Left renal cortex interstitium (tissue), 4 donors: ENCODE measurements at regions not wholly inside any gene's neighbourhood (a gene's known extent, or its start where the extent isn't known, plus 50 kb on each side); places are given as distances from the start of the nearest gene placed in this dataset.

Experiments
- DNase-seq, 4 donors: peaks; one replicate each; pipeline ENCODE4 v3.0.0-alpha.2; 2013; ENCODE audit warnings: low read depth in 4 of 4, low spot score in 2 of 4, missing footprints in 1 of 4

DNA sequence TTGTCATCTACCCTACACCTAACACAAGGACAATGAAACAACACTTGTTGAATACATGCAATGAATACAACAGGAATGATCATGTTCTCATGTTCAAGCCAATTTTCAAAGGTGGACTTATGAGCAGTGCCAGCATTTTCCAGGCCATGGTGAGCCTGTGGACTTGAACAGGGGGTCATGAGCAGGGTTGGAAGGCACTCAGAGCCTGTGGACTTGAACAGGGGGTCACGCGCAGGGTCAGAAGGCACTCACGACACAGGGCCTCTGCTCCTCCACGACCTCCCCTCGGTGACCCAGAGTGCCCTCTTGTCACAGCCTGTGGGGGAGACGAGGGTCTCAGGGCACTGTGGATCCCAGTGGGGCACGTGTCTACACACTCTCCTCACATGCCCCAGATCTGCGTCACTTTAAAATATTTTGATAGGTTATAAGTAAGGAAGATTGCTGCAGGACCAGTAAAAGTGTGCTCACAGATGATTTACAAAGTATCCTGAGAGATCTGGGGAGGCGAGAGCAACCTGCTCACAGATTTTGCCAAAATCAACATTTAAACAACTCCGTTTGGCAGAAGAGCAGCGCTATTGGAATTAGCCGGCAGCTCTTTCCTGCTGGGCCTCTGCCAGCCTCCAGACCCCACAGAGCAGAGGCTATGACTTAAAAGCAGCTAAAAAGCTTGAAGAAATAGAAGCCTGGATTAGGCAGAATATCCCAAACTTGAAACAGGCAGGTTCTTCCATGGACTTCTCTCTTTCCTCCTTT lies 121.9 kb downstream of the TMEM18 start:
- DNase-seq = no peak

DNA sequence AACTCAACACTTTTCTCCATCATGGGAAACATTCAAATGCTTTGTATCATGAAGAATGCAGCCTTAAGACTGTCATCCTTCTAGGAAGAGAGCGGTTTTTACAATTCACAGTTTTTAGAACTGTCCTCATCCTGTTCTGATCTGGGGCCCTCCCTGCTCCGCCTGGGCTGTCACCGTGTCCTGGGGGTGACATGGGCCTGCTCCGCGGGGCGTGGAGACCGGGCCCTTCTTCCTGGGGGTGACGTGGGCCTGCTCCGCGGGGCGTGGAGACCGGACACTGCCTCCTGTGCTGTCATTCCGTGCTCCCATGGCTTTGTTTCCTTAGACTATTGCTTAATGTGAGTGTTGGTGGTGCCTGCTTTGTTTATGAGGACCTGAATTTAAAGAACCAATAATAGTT lies 122.8 kb downstream of the TMEM18 start:
- DNase-seq = no peak

DNA sequence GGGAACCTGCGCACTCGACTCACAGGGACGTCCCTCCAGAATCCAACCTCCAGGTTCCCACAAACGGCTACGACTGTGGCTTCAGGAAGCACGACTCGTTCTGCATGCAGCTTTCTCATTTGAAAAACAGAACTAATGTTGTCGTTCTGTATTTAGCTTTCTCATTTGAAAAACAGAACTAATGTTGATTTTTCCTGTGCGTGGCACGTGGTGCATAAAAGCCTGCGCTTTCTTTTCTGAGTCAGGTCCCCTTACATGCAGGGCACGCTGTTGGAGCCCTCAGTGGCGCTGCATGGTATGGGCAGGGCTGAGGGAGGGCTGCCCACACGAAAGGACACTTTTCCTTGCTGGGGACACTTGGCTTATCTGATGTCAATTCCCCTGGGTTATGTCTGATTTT lies 124.3 kb downstream of the TMEM18 start:
- no peak for DNase-seq

DNA sequence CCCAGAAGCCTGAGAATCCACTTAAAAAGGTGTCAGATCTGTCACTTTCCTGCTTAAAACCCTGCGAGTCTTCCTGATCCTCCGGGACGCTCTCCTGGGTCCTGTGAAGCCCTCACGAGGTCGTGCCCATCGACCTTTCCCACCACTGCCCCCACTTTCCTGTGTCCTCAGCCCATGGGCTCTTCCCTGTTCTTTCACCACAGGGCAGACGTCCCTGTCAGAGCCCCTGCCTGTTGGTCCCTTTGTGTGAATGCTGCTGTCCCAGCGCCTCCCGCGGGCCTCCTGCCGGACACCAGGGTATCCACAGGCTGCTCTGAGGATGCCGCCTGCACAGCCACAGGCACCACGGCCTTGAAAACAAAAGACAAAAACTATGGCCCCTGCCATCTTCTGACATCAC lies 125.6 kb downstream of the TMEM18 start:
- no peak for DNase-seq

DNA sequence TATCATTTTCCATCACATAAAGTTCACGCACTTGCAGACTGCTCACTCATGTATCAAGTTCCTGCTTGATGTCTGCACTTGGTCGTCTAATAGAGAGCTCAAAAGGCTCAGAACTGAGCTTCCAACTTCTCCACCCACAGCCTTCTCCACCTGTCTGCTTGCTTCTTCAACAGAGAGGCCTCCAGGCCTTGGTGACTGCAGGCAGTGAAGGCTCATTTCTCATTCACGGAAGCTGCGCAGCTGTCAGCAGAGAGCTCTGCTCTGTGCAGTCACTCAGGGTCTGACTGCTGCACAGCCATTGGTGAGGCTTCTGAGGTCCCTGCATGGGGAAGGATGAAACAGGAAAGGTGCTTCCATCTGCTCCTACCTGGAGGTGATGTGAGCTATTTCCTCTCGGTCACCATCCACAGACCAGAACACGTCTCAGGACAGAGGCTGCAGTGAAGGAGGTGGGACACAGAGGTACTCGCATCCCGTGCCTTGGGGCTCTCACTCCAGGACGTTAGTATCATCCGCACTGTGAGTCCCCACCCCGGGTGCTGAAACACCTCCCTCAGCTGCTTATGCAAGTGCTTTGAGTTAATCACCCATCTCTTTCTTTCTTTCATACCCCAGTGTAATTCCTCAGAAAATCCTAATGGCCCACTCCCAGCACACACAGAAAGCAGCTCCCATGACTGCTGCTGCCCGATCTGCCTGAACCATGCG lies 126.2 kb downstream of the TMEM18 start:
- no peak for DNase-seq

DNA sequence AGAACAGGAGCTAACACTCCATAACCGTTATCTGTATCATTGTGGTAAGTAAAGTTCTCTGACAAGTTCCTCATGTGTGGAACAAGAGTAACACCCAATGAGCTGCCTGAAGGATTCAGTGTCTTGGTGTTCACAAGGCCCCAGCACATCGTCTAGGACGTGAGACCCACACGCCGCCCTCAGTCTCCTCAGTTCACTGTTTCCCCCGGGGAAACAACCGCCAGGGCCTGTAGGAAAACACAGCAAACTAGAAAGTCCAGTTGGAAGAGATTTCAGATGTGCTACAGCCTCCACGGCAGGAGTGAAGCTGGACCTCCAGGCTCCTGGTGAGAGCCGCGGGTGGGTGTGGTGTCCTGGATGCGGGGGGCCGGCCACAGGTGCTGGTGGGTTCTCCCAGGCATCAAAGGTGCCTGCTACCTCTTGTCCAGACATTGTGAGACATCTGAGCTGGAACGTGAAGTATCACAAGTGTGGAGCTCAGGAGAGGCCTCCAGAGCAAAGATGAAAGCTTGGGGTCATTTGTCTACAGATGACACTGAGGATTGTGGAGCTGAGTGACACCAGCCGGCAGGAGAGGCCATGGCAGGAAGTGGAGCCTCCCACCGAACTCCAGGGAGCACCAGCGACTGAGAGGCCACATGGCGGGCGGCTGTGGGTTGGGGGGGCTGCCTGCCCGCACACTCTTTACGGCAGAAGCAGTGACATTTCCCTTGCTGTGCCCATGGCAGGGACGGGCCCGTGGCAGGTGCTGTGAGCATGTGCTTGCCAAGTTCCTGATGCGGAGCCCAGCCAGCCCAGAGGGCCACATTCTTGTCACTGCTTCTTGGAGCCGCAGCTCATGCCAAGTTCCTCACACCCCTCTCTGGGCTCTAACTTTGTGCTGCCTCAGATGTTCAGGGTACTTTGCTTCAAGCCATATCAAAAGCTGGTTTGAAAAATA lies 131.2 kb downstream of the TMEM18 start:
- DNase-seq = no peak

DNA sequence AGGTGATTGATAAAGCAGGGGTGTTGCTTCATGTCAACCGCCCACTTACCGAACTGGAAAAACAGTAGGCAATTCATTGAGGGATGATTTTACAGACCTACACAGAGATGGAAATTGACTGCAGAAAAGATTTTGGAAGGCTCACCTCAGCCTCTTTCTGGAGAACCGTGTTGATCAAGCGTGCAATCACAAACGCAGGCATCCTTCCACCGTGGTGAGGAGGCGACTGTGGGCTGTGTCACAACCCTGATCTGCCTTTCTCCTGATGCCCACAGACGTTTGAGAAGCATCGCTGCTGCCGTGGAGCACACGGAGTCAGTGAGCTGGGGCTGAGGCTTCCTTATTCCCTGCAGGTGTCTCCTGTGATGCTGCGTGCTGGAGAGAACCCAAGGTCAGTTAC lies 132.0 kb downstream of the TMEM18 start:
- no peak for DNase-seq

DNA sequence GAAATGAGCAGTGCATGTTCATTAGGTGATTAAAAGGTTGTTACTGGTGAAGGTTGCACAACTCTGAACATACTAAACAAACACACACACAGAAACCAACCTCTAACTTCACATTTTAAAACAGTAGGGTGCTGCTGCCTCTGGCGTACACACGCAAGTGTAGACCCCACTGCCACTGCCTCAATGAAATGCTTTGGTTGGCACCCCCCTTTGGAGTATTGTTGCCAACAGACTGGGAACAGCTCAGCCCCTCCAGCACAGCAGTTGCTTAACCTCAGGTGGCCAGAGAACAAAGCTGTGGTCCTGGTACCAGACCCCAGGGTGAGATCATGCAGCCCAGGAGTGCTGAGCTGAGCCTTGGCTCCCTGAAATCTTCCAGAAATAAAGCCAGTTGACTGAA lies 138.6 kb downstream of the TMEM18 start:
- DNase-seq = no peak

DNA sequence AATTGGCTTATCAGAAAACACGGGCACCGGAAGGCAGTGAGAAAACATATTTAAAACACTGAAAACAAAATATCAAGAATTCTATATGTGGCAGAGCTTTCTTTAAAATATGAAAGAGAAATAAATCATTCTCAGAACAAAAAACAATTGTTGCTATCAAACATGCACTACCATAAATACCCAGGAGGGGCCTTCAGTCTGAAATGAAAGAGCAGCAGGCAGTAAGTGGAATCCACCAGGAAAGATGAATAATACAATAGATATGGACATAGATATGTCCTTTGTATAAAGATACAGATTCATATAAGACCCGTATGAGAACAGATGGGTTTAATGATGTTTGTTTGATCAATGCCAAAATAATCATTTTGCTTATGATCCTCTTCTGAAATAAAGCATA lies 142.0 kb downstream of the TMEM18 start:
- DNase-seq = no peak

DNA sequence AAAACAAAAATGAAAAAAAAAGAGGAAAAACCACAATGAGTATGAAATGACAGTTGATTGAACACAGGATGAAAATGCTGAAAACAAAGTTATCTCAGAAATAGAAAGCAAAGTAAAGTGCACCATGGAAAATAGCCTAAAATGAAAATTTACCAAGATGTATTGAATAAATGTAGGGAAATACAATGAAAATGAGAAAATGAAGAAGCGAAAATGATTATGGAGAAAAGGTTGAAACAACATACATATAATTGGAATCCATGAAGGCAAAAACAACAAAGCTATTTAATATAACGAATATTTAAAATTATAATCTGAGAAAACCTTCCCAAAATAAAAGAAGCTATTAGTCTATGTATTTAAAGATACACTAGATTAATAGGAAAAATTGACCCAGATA lies 147.4 kb downstream of the TMEM18 start:
- no peak for DNase-seq

DNA sequence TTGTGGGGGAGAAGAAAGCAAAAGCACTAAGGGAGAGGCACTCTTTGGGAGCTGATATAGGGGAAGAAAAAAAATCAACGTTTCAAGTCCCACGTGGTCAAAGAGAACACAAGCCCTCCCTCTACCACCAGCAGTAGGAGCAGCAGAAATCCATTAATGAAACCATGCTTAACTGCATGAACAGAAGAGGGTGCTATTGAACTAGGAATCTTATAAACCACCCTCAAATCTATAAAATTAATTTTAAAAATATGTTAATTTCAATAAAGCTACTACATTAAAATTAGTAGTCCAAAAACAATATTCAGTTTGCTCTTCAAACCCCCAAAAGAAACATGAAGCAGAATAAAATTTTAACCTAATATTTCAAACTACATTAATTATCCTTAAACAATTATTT lies 147.8 kb downstream of the TMEM18 start:
- no peak for DNase-seq

DNA sequence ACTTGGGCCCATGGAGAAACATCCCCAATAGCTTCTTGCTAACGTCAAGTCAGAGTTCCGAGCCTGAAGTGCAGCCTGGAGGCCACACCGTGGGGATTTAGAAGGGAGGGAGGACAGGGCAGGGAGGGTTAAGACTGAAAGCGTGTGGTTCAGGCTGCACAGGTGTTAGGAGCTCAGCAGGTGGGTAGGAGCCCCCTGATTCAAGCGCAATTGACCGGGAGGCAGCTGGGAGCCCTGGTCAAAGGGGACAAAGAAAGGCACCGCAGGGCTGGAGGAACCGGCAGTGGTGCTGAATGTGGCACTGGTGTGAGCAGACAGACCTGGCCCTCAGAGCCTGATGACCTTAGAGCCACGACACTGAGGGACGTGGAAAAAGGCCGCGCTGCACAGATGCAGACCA lies 149.6 kb downstream of the TMEM18 start:
- no peak for DNase-seq

DNA sequence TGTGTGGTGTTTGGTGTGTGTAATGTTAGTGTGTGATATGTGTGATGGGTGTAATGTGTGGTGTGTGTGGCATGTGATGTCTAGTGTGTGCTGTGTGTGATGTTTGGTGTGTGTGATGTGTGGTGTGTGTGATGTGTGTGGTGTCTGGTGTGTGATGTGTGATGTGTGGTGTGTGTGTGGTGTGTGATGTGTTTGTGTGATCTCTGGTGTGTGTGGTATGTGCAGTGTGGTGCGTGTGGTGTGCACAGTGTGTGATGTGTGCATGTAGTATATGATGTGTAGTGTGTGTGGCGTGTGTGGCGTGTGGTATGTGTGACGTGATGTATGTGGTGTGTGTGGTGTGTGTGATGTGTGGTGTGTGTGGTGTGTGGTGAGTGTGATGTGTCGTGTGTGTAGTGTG lies 150.3 kb downstream of the TMEM18 start:
- DNase-seq = no peak

DNA sequence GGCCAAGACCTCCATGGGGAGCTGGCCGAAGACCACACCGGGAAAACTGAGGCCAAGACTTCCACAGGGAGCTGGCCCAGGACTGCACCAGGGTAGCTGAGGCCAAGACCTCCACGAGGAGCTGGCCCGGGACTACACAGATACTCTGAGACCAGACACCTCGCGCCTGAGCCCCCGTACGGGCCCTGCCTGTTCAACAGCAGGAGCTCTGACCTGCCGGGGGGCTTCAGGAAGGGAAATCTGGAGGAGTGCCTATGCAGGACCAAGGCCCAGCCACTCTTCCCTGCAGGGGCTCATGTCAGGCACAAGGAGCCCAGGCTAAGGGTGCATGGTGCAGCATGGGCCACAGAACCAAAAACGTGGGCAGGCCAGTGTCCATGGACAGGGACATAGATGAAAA lies 151.6 kb downstream of the TMEM18 start:
- DNase-seq = no peak

DNA sequence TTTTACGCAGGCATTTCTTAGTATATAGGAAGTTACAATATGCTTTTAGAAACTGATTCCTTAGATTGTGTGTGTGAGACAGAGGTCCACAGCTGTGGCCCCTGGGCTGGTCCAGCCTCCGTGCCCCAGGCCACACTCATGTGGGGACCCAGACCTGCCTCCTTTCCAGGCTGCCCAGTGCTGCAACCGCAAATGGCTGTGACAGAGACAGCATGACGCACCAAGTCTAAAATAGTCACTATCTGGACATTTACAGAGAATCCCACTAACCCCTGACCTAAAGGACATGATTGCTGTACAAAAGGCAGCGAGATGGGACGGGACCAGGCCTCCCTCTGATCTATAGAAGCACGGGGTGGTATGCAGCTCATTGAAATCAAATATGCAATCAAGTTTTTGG lies 152.2 kb downstream of the TMEM18 start:
- DNase-seq = no peak

DNA sequence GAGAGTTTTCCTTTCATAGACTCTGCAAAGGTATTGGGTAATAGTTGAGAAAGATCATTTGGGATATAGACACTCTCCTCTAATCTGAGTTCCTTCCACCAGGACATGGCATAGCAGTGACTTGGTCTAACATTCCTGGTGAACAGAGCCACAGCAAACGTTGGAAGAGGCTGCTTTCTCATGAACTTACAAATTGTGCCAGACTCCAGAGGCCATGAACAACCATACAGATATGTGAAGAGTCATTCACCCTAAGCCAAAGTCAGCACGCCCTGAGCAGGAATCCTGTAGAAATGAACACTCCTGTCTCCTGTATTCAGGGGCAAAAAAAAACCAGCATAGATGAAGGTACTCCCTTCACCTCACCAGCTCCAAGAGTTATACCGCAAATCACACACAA lies 152.8 kb downstream of the TMEM18 start:
- no peak for DNase-seq

DNA sequence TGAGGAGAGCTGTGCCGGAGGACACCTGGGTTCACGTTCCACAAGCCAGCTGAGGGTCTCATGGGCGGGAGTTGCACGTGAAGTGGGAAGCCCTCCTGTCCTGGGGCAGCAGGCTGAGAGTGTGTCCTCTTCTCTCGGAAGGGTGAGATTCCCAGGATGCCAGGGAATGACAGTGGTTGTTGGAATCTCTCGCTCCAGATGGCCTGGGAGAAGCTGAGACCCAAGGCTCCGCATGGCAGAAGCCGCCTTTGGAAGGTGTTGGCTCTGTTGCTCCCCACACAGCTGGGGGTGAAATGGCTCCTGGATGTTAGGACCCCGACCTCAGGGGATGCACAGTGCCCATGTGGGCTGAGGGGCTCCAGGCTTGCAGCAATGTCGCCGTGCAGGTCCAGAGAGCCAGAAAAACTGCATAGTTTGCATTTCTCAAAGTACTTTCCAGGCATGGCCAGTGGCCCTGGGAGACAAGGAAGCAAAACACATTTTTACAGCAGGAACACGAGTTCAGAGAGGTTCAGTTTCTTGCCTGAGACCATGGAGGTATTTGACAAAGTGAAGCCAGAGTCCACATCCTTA lies 153.4 kb downstream of the TMEM18 start:
- DNase-seq = no peak

DNA sequence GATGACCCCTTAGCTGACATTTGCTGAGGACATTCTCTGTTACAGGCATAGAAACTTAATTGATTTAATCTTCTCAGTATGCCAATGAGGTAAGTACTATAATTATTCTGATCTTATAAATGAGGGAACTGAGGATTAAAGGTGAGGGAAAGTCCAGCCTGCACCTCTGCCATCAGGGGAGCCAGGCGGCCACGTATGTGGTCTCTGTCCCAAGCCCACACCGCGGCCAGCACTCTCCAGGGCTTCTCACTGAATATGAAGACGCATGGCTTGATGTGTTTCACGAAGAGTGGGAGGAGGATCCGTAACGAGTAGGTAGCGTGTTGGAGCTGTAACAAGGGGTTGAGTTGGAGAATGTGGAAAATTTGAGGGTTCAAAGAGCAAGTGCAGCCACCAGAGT lies 154.4 kb downstream of the TMEM18 start:
- DNase-seq = no peak

DNA sequence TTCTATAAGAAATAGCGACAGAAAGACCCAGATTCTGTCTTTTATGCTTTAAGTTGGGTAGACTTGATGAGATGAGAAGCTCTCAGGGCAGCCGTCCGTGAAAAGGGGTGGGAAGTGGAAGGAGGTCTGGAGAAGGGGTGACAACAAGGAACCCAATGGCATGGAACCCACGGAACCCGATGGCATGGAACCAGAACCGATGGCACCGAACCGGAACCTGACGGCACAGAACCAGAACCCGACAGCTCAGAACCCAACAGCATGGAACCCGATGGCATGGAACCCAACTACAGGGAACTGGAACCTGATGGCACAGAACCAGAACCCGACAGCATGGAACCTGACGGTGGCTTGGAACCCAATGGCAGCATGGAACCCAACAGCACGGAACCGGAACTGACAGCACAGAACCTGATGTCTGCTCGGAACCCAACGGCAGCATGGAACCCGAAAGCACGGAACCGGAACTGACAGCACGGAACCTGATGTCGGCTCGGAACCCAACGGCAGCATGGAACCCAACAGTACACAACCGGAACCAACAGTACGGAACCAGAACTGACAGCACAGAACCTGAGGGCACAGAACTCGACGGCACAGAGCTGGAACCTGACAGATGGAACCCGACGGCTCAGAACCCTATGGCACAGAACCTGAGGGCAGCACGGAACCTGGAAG lies 155.2 kb downstream of the TMEM18 start:
- no peak for DNase-seq

DNA sequence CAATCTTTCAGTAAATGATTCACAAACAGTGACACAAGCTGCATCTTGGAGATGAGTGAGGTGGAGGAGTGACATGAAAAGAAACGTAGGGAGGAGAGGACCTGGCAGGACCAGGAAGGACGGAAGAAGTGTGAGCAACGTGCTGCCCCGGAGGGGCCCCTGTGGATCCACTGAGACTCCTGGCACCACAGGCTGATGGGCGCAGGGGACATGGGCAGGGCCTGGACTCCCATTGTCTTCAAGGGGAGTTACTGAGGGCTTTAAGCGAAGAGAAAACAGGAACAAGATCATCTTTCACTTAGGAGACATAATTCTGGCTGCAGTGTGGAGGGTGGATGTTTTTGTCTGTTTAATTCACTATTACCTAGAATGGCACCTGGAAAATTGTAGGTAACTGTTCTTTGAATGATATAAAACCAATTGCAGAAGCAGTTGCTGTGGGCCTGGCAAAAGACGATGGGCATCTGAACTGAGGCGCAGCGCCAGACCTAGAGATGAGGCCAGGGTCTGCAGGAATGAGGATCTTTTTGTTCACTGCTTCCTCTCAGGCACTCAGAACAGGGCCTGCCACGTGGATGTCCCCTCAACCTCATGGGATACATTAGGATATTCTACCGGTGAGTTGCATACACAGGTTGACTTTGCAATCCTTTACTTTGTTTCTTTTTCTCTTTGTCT lies 156.4 kb downstream of the TMEM18 start:
- DNase-seq = no peak
